ENCODE measurements at regions not wholly inside any gene's neighbourhood (a gene's known extent, or its start where the extent isn't known, plus 50 kb on each side); places are given as distances from the start of the nearest gene placed in this dataset.

DNA sequence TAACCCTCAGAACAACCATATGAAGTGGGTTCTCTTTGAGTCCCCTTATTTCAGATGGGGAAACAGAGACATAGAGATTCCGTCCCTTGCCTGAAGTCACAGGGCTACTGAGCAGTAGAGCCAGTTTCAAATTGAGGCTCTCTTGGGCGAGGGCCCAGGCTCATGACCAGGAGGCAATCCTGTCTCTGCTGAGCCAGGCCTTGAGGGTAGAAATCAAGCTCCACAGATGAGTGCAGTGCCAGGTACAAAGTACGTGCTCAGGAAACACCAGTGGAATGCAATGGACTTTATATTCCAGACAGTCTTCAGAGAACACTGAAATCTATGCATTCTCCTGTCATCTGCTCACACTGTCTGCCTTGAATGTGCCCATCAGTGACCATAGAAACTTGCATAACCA lies 291.7 kb upstream of the MAF start:
- TF ChIP-seq, protein P1, sequence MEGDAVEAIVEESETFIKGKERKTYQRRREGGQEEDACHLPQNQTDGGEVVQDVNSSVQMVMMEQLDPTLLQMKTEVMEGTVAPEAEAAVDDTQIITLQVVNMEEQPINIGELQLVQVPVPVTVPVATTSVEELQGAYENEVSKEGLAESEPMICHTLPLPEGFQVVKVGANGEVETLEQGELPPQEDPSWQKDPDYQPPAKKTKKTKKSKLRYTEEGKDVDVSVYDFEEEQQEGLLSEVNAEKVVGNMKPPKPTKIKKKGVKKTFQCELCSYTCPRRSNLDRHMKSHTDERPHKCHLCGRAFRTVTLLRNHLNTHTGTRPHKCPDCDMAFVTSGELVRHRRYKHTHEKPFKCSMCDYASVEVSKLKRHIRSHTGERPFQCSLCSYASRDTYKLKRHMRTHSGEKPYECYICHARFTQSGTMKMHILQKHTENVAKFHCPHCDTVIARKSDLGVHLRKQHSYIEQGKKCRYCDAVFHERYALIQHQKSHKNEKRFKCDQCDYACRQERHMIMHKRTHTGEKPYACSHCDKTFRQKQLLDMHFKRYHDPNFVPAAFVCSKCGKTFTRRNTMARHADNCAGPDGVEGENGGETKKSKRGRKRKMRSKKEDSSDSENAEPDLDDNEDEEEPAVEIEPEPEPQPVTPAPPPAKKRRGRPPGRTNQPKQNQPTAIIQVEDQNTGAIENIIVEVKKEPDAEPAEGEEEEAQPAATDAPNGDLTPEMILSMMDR (conservative IDR thresholded peaks at IDR 0.05; ENCODE audit: low read depth, low read length) = no peak
- TF ChIP-seq EZH2phosphoT487 (IDR thresholded peaks at IDR 0.05; ENCODE audit: borderline replicate concordance, low read length) = no peak

All from PC-3 (cell line).